HG03378 (cell line): ENCODE measurements at regions not wholly inside any gene's neighbourhood (a gene's known extent, or its start where the extent isn't known, plus 50 kb on each side); places are given as distances from the start of the nearest gene placed in this dataset.
"Not testable (repeated sequence)": the region's sequence is repeated elsewhere in the genome, so short reads cannot be mapped to it uniquely, and the experiment has no call there.

Source experiments
- ATAC-seq: cut with Tn5 transposase; IDR thresholded peaks from one replicate; pipeline ENCODE4 v1.9.1; 2021; ENCODE audit warnings: mild to moderate bottlenecking, moderate library complexity; ENCODE audit not compliant: unreplicated experiment

- ATAC-seq, result peak; percentile 86
These were observed 669.3 kb upstream of the GJE1 start for GRCh38 chr6:141463237-141463977.

- ATAC-seq, result no peak
These were observed 671.8 kb upstream of the GJE1 start for GRCh38 chr6:141460743-141461484.

GRCh38 chr6:141460245-141460644 is 672.5 kb upstream of the GJE1 start:
- not testable (repeated sequence) for ATAC-seq

- not testable (repeated sequence) for ATAC-seq
These were observed 674.7 kb upstream of the GJE1 start for GRCh38 chr6:141457984-141458383.

GRCh38 chr6:141452354-141452686 is 680.4 kb upstream of the GJE1 start:
- ATAC-seq, result no peak

- no peak for ATAC-seq
These were observed 681.0 kb upstream of the GJE1 start for GRCh38 chr6:141451511-141452353.

GRCh38 chr6:141451181-141451510 is 681.6 kb upstream of the GJE1 start:
- no peak for ATAC-seq

GRCh38 chr6:141445928-141446628 is 686.6 kb upstream of the GJE1 start:
- ATAC-seq, result no peak

GRCh38 chr6:141443668-141444289 is 688.9 kb upstream of the GJE1 start:
- no peak for ATAC-seq

- ATAC-seq, result no peak
These were observed 689.7 kb upstream of the GJE1 start for GRCh38 chr6:141443032-141443431.

- no peak for ATAC-seq
These were observed 693.2 kb upstream of the GJE1 start for GRCh38 chr6:141439513-141439912.

GRCh38 chr6:141437685-141438084 is 695.0 kb upstream of the GJE1 start:
- peak; percentile 70 for ATAC-seq

- ATAC-seq, result no peak
These were observed 695.7 kb upstream of the GJE1 start for GRCh38 chr6:141437011-141437410.

- no peak for ATAC-seq
These were observed 706.2 kb upstream of the GJE1 start for GRCh38 chr6:141426400-141426980.

GRCh38 chr6:141421378-141421777 is 711.3 kb upstream of the GJE1 start:
- ATAC-seq, result no peak

- no peak for ATAC-seq
These were observed 714.6 kb upstream of the GJE1 start for GRCh38 chr6:141418076-141418475.

GRCh38 chr6:141415896-141416295 is 716.8 kb upstream of the GJE1 start:
- ATAC-seq, result no peak

GRCh38 chr6:141413196-141413595 is 719.5 kb upstream of the GJE1 start:
- ATAC-seq, result no peak

GRCh38 chr6:141406761-141407160 is 726.0 kb upstream of the GJE1 start:
- ATAC-seq, result no peak

- no peak for ATAC-seq
These were observed 728.9 kb upstream of the GJE1 start for GRCh38 chr6:141403827-141404226.
